BJ (cell line): ENCODE measurements at regions not wholly inside any gene's neighbourhood (a gene's known extent, or its start where the extent isn't known, plus 50 kb on each side); places are given as distances from the start of the nearest gene placed in this dataset.

Experiments used
- CTCF ChIA-PET: fragments of 350-600 bp; formaldehyde crosslinking; extraction: SDS; loops from one replicate; lab custom pipeline; 2021; ENCODE audit warnings: antibody characterized with exemption, inconsistent platforms; lab: Yijun Ruan, JAX
- POLR2A ChIA-PET: fragments of 300-600 bp; sonication (Branson Sonifier 250); formaldehyde crosslinking; extraction: SDS; loops from one replicate; lab custom pipeline; 2021; ENCODE audit warnings: antibody characterized with exemption; lab: Charles Lee
- DNase-seq: peaks from one replicate; pipeline ENCODE4 v3.0.0-alpha.2; 2011; ENCODE audit warnings: low read depth
- H3K27me3 ChIP-seq: 2 replicates; pipeline ENCODE4 v1.6.0; 2011; ENCODE audit warnings: low read length; ENCODE audit not compliant: control insufficient read depth, insufficient read depth
- H3K36me3 ChIP-seq: 2 replicates; pipeline ENCODE4 v1.5.1; 2011; ENCODE audit warnings: low read length; ENCODE audit not compliant: control insufficient read depth, insufficient read depth
- H3K4me3 ChIP-seq: 2 replicates; pipeline ENCODE4 v1.5.1; 2011; ENCODE audit warnings: low read depth, mild to moderate bottlenecking, control low read depth, low read length
- TF ChIP-seq, protein P1 (sequence below): IDR thresholded peaks from 2 replicates; pipeline ENCODE4 v1.5.1; 2011; ENCODE audit warnings: low read depth, mild to moderate bottlenecking, control low read depth, inconsistent platforms, low read length, moderate library complexity; ENCODE audit not compliant: insufficient read depth

- H3K4me3 ChIP-seq = no peak overlapping the region
- peaks cover 3% of the 10 kb centered on the region; the same call in 1 of the 2 replicates for H3K27me3 ChIP-seq
- no peaks in the 10 kb centered on the region for H3K36me3 ChIP-seq
- no peak for DNase-seq
- TF ChIP-seq, protein P1, sequence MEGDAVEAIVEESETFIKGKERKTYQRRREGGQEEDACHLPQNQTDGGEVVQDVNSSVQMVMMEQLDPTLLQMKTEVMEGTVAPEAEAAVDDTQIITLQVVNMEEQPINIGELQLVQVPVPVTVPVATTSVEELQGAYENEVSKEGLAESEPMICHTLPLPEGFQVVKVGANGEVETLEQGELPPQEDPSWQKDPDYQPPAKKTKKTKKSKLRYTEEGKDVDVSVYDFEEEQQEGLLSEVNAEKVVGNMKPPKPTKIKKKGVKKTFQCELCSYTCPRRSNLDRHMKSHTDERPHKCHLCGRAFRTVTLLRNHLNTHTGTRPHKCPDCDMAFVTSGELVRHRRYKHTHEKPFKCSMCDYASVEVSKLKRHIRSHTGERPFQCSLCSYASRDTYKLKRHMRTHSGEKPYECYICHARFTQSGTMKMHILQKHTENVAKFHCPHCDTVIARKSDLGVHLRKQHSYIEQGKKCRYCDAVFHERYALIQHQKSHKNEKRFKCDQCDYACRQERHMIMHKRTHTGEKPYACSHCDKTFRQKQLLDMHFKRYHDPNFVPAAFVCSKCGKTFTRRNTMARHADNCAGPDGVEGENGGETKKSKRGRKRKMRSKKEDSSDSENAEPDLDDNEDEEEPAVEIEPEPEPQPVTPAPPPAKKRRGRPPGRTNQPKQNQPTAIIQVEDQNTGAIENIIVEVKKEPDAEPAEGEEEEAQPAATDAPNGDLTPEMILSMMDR = no peak
- CTCF ChIA-PET = no interaction called here
- POLR2A ChIA-PET = no interaction called here
Observed at GRCh38 chr2:199602896-199603717, 145.4 kb upstream of the SATB2 start.

DNA sequence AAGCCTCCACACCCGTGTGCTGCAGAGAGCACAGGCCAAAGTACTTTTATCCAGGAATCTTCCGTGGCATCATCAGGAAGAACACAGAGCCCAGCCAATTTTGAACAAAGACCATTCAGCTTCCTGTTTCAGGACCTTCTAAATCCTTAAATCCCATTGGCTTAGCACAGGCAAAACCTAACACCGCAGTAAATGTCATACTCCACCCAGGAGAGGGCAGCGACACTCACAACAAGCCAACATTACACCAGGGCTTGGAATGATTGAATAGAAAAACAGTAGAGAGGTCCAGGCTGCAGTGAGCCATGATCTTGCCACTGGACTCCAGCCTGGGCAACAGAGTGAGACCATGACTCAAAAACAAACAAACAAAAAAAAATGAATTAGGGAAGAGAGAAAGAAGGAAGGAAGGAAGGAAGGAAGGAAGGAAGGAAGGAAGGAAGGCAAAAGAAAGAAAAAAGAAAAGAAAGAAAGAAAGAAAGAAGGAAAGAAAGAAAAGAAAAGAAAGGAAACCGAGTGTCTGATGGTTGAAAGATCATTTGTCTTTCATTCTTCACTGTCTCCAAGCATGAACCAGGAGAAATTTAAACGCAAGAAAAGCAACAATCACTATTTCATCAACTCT is 144.6 kb upstream of the SATB2 start:
- Histone ChIP-seq H3K4me3 (no peak overlapping the region), H3K36me3 (no peaks in the 10 kb centered on the region), H3K27me3 (peaks cover 3% of the 10 kb centered on the region)
- TF ChIP-seq, protein P1 = no peak
- ChIA-PET POLR2A (no interaction called here), CTCF (interaction anchor here (0.7 kb wide), 1 partner anchor 21 kb away, joined by 3 read pairs; no protein-coding TSS in a partner anchor)
- DNase-seq = no peak

- DNase-seq = no peak
- Histone ChIP-seq H3K27me3 (no peaks in the 10 kb centered on the region; the same call in 1 of the 2 replicates), H3K36me3 (no peaks in the 10 kb centered on the region), H3K4me3 (no peak overlapping the region)
- ChIA-PET POLR2A (no interaction called here), CTCF (interaction anchor here (1.0 to 1.1 kb wide), 2 partner anchors 15 to 1282 kb away, joined by 3 to 4 read pairs; no protein-coding TSS in a partner anchor)
- TF ChIP-seq, protein P1 = peak; percentile 55
Observed at GRCh38 chr2:199596549-199596948, 138.8 kb upstream of the SATB2 start.

GRCh38 chr2:199594443-199594842 is 136.7 kb upstream of the SATB2 start:
- DNase-seq = no peak
- no peaks in the 10 kb centered on the region for H3K36me3 ChIP-seq
- ChIA-PET CTCF (no interaction called here), POLR2A (no interaction called here)
- H3K4me3 ChIP-seq = no peak overlapping the region
- no peaks in the 10 kb centered on the region; the same call in 1 of the 2 replicates for H3K27me3 ChIP-seq
- TF ChIP-seq, protein P1 = no peak

DNA sequence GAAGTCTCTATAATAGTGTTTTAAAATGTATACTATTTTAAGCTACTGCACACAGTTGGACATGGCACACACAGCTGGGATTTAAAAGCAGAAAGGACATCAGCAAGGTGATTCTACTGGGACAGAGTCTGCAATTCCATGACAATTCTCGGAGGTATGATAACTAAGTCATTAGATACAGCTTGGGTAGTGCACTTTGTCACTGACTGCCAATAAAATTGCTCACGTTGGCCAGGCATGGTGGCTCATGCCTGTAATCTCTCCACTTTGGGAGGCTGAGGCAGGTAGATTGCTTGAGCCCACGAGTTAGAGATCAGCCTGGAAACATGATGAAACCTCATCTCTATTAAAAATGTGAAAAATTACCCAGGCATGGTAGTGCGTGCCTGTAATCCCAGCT is 134.1 kb upstream of the SATB2 start:
- H3K27me3 ChIP-seq = no peaks in the 10 kb centered on the region
- CTCF ChIA-PET = no interaction called here
- H3K4me3 ChIP-seq = no peak overlapping the region
- no peak for DNase-seq
- POLR2A ChIA-PET = no interaction called here
- TF ChIP-seq, protein P1 = no peak
- no peaks in the 10 kb centered on the region for H3K36me3 ChIP-seq
